NCI-H2081 (cell line): ENCODE measurements at regions not wholly inside any gene's neighbourhood (a gene's known extent, or its start where the extent isn't known, plus 50 kb on each side); places are given as distances from the start of the nearest gene placed in this dataset.
"Not testable (repeated sequence)": the region's sequence is repeated elsewhere in the genome, so short reads cannot be mapped to it uniquely, and the experiment has no call there.

Experiments used
- DNase-seq, 2 experiments: peaks; one replicate each; lab custom pipeline; 2025; lab: John Stamatoyannopoulos, UW

- DNase-seq: no peak
Observed at GRCh38 chr6:17012421-17013225, 89.2 kb upstream of the STMND1 start.

DNA sequence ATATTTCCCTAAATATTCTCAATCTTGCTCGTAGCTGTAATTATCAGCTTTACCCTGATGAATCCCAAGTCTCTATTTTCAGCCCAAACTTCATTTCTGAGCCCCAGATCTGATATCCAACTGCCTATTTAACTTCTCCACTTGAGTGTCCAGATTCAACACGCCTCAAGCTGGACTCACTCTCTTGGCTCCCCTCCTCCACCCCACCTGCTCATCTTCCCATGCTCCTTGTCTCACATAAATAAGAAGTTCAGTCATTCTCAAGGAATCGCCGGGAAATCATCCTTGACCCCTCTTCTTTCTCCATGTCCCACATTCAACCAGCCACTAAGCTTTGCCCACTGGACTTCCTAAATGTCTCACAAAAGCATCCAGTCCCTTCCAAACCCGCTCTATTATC lies 89.9 kb upstream of the STMND1 start:
- no peak for DNase-seq

DNA sequence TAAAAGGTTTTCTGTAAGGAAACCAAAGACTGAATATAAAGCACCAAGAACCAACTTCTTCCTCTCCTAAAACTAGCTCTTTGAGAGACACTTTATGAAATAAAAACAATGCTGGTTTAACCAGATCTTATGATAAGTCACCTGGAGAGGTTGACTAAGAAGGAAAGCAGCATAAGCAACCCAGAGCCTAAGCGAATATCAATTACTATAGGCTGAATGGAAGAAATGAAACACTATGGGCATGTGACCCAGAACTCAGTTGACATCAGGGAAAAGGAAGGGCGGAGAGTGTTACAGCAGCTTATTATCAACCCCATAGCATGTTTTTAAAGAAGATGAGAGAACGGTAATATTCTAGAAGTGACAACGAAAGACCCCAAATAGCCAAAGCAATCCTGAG lies 94.1 kb upstream of the STMND1 start:
- no peak for DNase-seq

DNA sequence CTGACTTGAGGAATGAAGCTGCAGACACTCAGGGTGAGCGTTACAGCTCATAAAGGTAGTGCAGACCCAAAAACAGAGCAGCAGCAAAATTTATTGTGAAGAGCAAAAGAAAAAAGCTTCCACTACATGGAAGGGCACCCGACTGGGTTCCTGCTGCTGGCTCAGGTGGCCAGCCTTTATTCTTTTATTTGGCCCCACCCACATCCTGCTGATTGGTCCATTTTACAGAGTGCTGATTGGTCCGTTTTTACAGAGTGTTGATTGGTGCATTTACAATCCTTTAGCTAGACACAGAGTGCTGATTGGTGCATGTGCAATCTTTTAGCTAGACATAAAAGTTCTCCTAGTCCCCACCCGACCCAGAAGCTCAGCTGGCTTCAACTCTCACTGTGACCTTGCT lies 95.3 kb upstream of the STMND1 start:
- DNase-seq: no peak

DNA sequence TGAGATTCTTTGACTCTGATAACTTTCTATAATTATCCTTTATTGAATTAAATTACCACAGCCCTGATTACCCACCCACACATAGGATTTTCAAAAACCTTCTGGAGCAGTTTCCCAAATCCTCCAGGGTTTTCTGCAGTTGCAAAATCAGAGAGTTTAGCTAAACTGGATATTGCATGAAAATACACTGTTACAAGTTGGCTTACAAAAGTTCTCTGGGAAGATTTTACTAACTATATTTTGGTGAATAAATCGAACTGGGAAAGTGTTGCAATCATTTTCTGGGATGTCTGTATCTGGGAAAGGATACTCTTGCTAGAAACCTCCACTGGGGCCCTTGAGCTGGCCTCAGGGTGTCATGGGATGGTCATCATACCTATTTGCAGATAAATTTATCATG lies 97.6 kb upstream of the STMND1 start:
- DNase-seq: no peak

DNA sequence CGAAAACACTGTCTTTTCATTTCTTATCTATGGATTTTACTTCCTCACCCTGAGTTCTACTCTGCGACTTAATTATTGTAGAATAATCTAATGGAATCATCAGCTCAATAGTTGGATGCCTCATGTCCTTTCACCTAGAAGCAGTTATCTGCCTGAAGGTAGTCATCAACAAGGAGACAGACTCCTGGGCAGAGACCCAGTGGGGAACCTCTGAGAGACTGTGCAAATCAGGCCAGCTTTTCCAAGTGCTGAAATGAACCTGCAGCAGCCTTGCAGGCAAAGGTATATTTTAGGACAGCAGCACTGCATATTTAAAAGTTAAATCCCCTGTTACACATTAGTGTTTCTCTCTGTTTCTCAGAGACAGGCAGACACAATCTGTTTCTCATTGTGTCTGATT lies 99.7 kb upstream of the STMND1 start:
- no peak for DNase-seq

DNA sequence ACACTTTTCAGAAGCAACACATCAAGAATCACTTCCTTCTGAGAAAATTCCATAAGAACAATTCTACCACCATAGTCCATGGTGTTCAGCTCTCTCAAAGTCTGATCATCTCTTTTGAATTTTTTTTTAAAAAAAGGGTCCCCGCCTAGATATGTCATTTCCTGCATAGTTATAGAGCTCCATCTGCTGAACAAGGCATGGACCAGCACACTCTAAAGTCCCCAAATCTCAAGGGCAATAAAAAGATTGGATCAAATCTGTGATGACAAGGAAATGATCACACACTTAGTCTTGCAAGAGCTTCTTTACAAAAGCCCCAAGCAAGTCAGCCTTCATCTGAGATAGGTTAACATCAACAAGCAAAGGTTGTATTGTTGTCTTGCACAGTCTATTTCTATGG lies 100.7 kb upstream of the STMND1 start:
- no peak for DNase-seq

- no peak for DNase-seq
Observed at GRCh38 chr6:16999491-17000436, 102.1 kb upstream of the STMND1 start.

DNA sequence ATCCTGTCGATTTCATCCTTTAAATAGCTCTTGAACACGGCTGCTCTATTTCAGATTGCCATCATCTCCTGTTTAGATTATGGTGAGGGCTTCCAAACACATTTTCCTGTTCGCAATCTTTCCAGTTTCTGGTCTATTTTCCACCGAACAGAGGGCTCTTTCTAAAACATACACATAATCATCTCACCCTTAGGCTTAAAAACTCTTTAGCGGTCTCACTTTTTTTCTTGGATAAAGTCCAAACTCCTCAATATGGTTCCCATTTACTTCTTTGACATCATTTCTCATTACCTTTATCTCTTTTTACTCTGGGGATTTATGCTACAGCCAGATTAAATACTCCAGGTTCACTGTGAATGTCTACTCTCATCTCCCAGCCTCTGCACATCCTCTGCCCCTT lies 103.4 kb upstream of the STMND1 start:
- DNase-seq: no peak

- DNase-seq: no peak
Observed at GRCh38 chr6:16995511-16996250, 106.2 kb upstream of the STMND1 start.

DNA sequence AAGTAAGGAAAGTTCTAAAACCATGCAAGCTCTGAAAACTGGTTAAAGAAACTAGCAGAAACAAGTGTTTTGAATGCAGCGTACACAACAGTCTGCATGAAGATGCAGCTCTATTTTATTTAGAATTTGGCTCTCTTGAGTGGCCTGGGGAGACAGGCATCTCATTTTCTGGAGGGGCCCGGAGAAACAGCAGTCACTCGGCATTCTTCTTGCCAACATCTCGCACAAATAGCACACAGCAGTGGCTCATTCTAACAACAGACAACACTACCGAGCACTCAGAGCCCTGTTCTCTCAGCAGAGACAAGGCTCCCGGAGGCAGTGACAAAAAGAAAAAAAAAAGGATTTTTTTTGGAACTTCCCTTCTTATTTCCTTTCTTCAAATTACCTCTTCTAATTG lies 108.5 kb upstream of the STMND1 start:
- no peak for DNase-seq

GRCh38 chr6:16991981-16992629 lies 109.7 kb upstream of the STMND1 start:
- no peak for DNase-seq

GRCh38 chr6:16989976-16990375 lies 111.9 kb upstream of the STMND1 start:
- not testable (repeated sequence) for DNase-seq

GRCh38 chr6:16989382-16989781 lies 112.5 kb upstream of the STMND1 start:
- no peak for DNase-seq

DNA sequence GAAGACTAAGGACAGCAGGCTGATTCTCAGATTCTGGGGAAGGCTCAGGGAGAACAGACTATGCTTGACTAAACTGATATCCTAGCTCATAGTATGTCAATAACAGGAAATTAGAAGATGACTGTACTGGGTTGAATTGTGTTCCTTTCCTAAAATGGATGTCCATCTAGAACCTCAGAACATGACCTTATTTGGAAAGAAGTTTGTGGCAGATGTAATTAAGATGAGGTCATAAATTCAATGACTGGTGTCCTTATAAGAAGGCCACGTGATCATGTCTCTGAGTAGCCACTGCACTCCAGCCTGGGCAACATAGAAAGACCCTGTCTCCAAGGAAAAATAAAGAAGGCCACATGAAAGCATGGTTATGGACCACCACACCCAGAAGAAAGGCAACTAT lies 113.9 kb upstream of the STMND1 start:
- DNase-seq: no peak

DNA sequence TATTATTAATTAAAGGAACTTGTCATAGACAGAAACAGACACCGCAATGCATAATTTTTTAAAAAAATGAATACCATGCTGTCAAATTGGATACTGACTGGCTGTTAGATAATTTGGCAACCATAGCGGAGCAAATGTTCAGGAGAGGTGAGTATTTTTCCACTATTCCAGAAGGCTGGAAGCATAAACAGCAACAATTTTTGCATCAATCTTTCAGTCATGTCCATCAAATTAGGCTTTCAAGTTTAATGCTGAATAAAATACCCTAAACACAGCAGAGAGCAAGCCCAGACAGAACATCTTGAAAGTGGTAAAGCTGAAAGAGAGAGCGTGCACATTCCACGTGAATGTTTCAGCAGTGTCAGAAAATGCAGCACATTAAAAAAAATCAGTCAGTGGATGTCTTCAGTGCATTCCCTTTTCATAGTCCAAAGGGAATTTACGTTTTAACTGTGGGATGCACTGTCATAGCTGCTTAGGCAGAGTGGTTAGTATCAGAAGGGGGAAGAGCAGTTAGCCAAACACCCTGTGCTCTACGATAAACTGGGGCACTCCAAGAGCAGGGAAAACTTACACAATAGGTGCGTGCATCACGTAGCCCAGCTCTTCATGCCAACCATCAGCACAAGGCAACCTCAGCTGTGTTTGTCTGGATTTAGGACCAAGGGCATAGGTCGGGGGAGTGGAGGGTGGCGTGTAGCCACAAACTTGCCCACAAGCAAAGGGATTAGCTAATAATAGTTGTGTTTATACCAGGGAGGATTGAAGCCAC lies 116.2 kb upstream of the STMND1 start:
- DNase-seq: no peak

- no peak for DNase-seq
Observed at GRCh38 chr6:16982807-16983206, 119.0 kb upstream of the STMND1 start.

- no peak for DNase-seq
Observed at GRCh38 chr6:16979677-16980370, 122.0 kb upstream of the STMND1 start.

DNA sequence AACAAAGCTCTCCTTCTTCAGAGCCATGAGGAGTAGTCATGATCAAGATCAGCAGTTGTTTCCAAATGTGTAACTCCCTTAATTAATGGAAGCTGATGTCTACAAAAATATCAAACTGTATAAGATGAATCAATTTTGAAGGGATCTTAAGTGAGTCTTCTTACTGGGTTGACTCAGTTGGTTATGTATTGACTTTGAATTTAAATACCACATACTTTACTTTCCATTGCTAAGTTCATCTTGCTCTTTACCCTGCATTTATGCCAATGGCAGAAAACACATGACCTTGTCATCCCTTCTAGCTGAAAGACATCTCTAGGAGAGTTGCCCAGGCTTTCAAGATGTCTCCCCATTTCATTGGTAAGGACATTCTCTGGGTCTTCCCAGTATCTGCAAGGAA lies 123.2 kb upstream of the STMND1 start:
- no peak for DNase-seq

- no peak for DNase-seq
Observed at GRCh38 chr6:16976385-16977183, 125.3 kb upstream of the STMND1 start.
